Heart right ventricle (tissue), 16 donors: ENCODE measurements at regions not wholly inside any gene's neighbourhood (a gene's known extent, or its start where the extent isn't known, plus 50 kb on each side); places are given as distances from the start of the nearest gene placed in this dataset.

Source experiments
- ATAC-seq, 8 donors: fragments of 200-7000 bp; cut with Tn5 transposase; one replicate each; pipeline ENCODE4 v1.9.1; 2020; ENCODE audit warnings: mild to moderate bottlenecking in 8 of 8, moderate library complexity in 8 of 8, moderate number of reproducible peaks in 1 of 8
- DNase-seq, 2 donors: peaks; one replicate each; pipeline ENCODE4 v3.0.0-alpha.2; 2020
- H3K27ac ChIP-seq, 10 donors: fragments of 200-600 bp; sonication (generic) in 2 of 10; one replicate each; pipeline versions ENCODE4 v1.5.0 to v1.8.0; 2020 to 2022; ENCODE audit warnings: mild to moderate bottlenecking in 3 of 10
- H3K27me3 ChIP-seq, 7 donors: fragments of 200-600 bp; one replicate each; pipeline ENCODE4 v1.8.0; 2021 to 2022; ENCODE audit warnings: mild to moderate bottlenecking in 2 of 7
- H3K36me3 ChIP-seq, 9 donors: fragments of 200-600 bp; sonication (generic) in 1 of 9; one replicate each; pipeline versions ENCODE4 v1.5.0 to v1.8.0; 2020 to 2022; ENCODE audit warnings: mild to moderate bottlenecking in 2 of 9
- H3K4me1 ChIP-seq, 9 donors: fragments of 200-600 bp; sonication (generic) in 1 of 9; one replicate each; pipeline versions ENCODE4 v1.5.0 to v1.8.0; 2020 to 2022; ENCODE audit warnings: mild to moderate bottlenecking in 4 of 9
- H3K4me3 ChIP-seq, 10 donors: fragments of 200-600 bp; sonication (generic) in 2 of 10; one replicate each; pipeline versions ENCODE4 v1.5.0 to v1.8.0; 2020 to 2022; ENCODE audit warnings: mild to moderate bottlenecking in 7 of 10, moderate library complexity in 2 of 10
- H3K9me3 ChIP-seq, 11 donors: fragments of 200-600 bp in 10 of 11; sonication (generic) in 2 of 11; one replicate each; pipeline versions ENCODE4 v1.5.0 to v1.8.0; 2013 to 2022; ENCODE audit warnings: mild to moderate bottlenecking in 2 of 11, control low read depth in 1 of 11, moderate library complexity in 1 of 11
- WGBS, 2 donors: extraction: QIAGEN DNeasy Blood & Tissue Kit; methylation state at CpG; one replicate each; pipeline ENCODE4 v1.1.7; 2013; ENCODE audit warnings: inconsistent platforms in 1 of 2; 5-methylcytosine and 5-hydroxymethylcytosine counted together
- intact Hi-C, 10 donors: fragments of 100-400 bp; cut with DNase I; formaldehyde crosslinking; loops; one replicate each; pipeline versions ENCODE4 v1.11.1 to v1.14.2; 2022
- TF ChIP-seq, protein P1 (sequence below), 9 donors: fragments of 200-600 bp; sonication (generic) in 2 of 9; IDR thresholded peaks; one replicate each; pipeline versions ENCODE4 v1.5.0 to v1.8.0; 2021 to 2022; ENCODE audit warnings: antibody characterized with exemption in 9 of 9, mild to moderate bottlenecking in 5 of 9, moderate library complexity in 1 of 9
- donor health status: Arrhythmogenic right ventricular cardiomyopathy.
- donor health status: ischemic (EF 13 %, LVEDD 7.1; RV severe dilation, severe dysfunction).
- donor health status: healthy with polysubstance abuse.
- donor health status: DM: no; HTN: yes; CAD: no.
- donor health status: DM: no; HTN: no; CAD: no.
- donor health status: ischemic (EF 25% LVEDD 6.9; RV normal size, moderate dysfunction).
- donor health status: ischemic (EF 25% LVEDD 5.7; RV mildly dilated, moderate dysfunction).
- donor health status: healthy.
- donor health status: DM: yes; HTN: yes; CAD: no.
- donor health status: Ischemic cardiomyopathy.
- donor health status: ischemic (EF 35%, LVEDD 5.7; RV mildly dilated, moderate dysfunction).
- donor health status: nonischemic (EF 11% LVEDD 7.7; RV severe dilation, severe dysfunction).
- donor health status: DM: yes; HTN: yes; CAD: no.
- donor health status: PGD.
- donor health status: ischemic (EF 29% LVEDD 5.4; RV normal size, mild dysfunction).
- donor health status: nonischemic (EF 23%, LVEDD 6.1; RV moderate dilation, normal function).

DNA sequence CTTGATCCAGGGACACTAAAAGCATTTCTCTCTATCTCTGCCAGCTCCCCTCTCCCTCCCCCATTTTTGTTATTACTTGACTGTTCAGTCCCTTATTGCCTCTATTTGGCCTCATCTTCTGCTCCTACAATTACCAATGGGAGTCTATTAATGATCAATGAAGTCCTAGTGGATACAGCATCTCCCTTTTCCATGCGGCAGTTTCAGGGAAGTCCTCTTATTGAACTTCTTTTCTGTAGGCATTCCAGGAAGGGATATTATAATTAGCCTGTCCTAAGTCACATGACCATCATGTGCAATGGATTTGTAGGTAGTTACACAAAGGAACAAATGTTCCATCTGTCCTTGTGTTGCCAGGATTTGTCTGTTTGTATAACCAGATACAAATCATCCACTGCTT, 495.1 kb upstream of the CNTNAP5 start:
- no peak for ATAC-seq
- no peak overlapping the region for H3K4me3 ChIP-seq
- DNase-seq = no peak
- H3K36me3 ChIP-seq = no peaks in the 10 kb centered on the region
- H3K27me3 ChIP-seq = no peaks in the 10 kb centered on the region
- 91 to 92% methylated on average over 1 of the region's 1 CpG for WGBS, 2 donors
- TF ChIP-seq, protein P1, sequence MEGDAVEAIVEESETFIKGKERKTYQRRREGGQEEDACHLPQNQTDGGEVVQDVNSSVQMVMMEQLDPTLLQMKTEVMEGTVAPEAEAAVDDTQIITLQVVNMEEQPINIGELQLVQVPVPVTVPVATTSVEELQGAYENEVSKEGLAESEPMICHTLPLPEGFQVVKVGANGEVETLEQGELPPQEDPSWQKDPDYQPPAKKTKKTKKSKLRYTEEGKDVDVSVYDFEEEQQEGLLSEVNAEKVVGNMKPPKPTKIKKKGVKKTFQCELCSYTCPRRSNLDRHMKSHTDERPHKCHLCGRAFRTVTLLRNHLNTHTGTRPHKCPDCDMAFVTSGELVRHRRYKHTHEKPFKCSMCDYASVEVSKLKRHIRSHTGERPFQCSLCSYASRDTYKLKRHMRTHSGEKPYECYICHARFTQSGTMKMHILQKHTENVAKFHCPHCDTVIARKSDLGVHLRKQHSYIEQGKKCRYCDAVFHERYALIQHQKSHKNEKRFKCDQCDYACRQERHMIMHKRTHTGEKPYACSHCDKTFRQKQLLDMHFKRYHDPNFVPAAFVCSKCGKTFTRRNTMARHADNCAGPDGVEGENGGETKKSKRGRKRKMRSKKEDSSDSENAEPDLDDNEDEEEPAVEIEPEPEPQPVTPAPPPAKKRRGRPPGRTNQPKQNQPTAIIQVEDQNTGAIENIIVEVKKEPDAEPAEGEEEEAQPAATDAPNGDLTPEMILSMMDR (IDR thresholded peaks at IDR 0.05) = no peak
- H3K9me3 ChIP-seq = peaks cover 0 to 21% (median 4%) of the 10 kb centered on the region in 11 donors
- intact Hi-C loops = no loop called here
- no peak overlapping the region for H3K27ac ChIP-seq
- no peaks in the 10 kb centered on the region for H3K4me1 ChIP-seq

DNA sequence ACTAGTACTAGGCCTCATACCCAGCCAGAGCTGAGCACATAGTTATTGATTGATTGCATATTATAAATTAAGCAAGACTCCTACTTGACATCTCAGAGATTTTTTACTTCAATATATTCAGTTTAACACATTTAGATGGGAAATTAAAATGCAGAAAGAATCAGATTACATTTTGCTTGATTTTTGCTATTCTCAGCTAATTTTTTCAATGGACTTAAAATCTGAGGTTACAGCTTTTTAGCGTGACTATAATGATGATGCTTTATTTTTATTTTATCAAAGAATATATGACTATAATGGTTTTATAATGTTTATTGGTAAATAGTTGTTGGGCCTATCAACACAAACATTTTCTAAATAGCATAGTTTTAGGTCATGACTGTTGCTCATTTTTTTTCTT, 493.0 kb upstream of the CNTNAP5 start:
- intact Hi-C loops = no loop called here
- DNase-seq (no peak), ATAC-seq (no peak)
- H3K27ac ChIP-seq = no peak overlapping the region
- peaks cover 0 to 18% (median under 1%) of the 10 kb centered on the region in 11 donors for H3K9me3 ChIP-seq
- WGBS, 2 donors = 92 to 95% methylated on average over 1 of the region's 1 CpG
- H3K27me3 ChIP-seq = no peaks in the 10 kb centered on the region
- H3K4me1 ChIP-seq = no peaks in the 10 kb centered on the region
- no peaks in the 10 kb centered on the region for H3K36me3 ChIP-seq
- TF ChIP-seq, protein P1 (IDR thresholded peaks at IDR 0.05) = no peak
- H3K4me3 ChIP-seq = no peak overlapping the region

DNA sequence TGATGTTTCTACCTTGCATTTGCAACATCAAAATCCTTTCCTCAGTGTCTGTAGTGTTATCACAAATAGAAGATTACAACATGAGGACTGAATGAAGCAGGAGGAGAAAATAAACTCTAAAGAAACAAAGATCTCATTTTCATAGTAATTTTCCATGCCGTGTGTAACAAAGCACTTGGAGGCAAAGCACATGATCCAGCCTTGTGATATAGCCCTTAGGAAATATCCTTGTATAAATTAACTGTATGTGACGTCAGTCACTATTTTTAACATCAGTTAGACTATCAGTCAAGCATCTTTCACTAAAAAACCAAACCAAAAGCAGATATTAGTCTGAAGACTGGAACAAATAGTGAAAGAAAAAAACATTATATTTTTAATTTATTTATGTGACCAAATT, 492.1 kb upstream of the CNTNAP5 start:
- H3K4me3 ChIP-seq = no peak overlapping the region
- peaks cover 0 to 24% (median 9%) of the 10 kb centered on the region in 11 donors for H3K9me3 ChIP-seq
- no peaks in the 10 kb centered on the region for H3K27me3 ChIP-seq
- intact Hi-C loops = no loop called here
- no peaks in the 10 kb centered on the region for H3K4me1 ChIP-seq
- TF ChIP-seq, protein P1 (IDR thresholded peaks at IDR 0.05) = no peak
- H3K36me3 ChIP-seq = no peaks in the 10 kb centered on the region
- no peak overlapping the region for H3K27ac ChIP-seq
- no peak for ATAC-seq
- WGBS, 2 donors = 30 to 38% methylated on average over 2 of the region's 2 CpGs
- DNase-seq = no peak

DNA sequence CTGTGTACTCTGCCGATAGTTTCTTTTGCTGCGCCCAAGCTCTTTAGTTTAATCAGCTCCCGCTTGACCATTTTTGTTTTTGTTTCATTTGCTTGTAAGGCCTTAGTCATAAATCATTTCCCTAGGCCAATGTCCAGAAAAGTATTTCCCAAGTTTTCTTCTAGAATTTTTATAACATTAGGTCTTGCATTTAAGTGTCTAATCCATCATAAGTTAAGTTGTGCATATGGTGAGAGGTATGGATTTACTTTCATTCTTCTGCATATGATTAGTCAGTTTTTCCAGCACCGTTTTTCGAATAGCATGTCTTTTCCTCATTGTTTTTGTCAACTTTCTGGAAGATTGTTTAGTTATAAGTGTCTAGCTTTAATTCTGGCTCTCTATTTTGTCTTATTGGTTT, 484.8 kb upstream of the CNTNAP5 start:
- Histone ChIP-seq H3K9me3 (peaks cover 0 to 40% (median 18%) of the 10 kb centered on the region in 11 donors), H3K27me3 (no peaks in the 10 kb centered on the region), H3K27ac (no peak overlapping the region), H3K4me3 (no peak overlapping the region), H3K36me3 (no peaks in the 10 kb centered on the region), H3K4me1 (no peaks in the 10 kb centered on the region)
- ATAC-seq = no peak
- intact Hi-C loops = loop anchor here in 1 of 10 donors (1.0 kb wide), 1 partner anchor 38 kb away; no protein-coding TSS in a partner anchor
- DNase-seq = no peak
- TF ChIP-seq, protein P1 (IDR thresholded peaks at IDR 0.05) = no peak
- WGBS, 2 donors = 88 to 93% methylated on average over 5 of the region's 5 CpGs
